ENCODE measurements at regions not wholly inside any gene's neighbourhood (a gene's known extent, or its start where the extent isn't known, plus 50 kb on each side); places are given as distances from the start of the nearest gene placed in this dataset.

DNA sequence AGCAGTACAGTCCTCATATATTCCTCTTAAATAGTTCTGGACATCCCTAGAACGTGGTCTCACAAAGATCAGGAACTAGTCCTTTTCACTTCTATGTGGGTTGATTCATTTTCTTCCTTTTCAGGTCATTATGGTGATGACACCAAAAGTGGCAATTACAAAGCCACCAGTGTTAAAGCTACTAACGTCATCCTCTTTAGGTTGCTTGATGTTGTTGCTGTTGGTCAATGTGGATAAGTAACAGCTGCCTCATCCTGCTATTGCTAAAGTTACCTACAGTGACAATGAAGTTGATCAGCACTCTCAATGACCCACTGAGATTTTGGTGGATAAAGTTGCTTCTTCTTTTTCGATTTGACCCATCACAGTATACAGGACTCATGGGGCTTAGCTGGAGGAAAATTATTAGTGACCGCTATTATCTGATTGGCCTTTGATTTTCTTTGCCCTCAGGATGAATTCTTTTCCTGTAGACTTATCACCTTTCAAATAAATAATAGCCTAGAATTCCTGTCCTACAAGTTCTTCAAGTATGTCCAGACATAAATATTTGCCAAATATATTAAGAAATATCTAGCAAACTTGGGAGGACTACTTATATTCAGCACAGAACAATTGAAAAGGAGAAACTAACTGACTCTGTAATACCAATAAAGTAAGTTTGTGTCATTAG lies 54.0 kb upstream of the ATP2B1 start:
- Mint-ChIP-seq H3K27me3 (no peaks in the 10 kb centered on the region), H3K4me3 (no peak overlapping the region), H3K9me3 (peaks cover 6% of the 10 kb centered on the region), H3K36me3 (ENCODE audit: insufficient read depth) (peaks cover 3% of the 10 kb centered on the region), H3K27ac (ENCODE audit: low read depth) (peak overlapping the region; percentile 18), H3K4me1 (peaks cover 43% of the 10 kb centered on the region)
- DNase-seq (ENCODE audit: low spot score in 2 of 2) = no peak
- peak; percentile 64 for ATAC-seq (replicated peaks; ENCODE audit: extremely low read depth, poor library complexity, severe bottlenecking)

DNA sequence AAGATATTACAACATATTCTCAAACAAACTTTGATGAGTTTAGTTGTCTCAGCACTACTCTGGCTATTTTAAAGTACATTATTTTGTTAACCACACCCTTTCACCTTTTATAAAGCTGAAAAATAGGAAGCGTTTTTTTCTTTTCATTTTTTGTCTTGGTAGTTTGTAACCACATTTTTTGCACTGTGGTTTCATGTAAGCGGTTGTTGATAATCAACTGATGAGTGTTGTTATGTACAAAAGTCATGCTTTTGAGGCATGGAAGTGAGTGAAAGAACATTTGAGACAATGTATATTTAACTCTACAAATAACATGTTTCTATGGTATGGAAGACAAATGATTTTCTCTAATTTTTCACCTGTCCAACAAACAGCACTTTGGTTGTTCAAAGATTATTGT lies 52.1 kb upstream of the ATP2B1 start:
- Mint-ChIP-seq H3K4me3 (peak overlapping the region; percentile 45), H3K36me3 (ENCODE audit: insufficient read depth) (peaks cover 8% of the 10 kb centered on the region), H3K27ac (ENCODE audit: low read depth) (peak overlapping the region; percentile 95), H3K4me1 (peaks cover 53% of the 10 kb centered on the region), H3K27me3 (no peaks in the 10 kb centered on the region), H3K9me3 (peaks cover 13% of the 10 kb centered on the region)
- DNase-seq (ENCODE audit: low spot score in 2 of 2) (no peak), ATAC-seq (replicated peaks; ENCODE audit: extremely low read depth, poor library complexity, severe bottlenecking) (peak; percentile 61)

All from central memory CD8-positive, alpha-beta T cell (primary cell).